Breast epithelium (tissue), 4 donors: ENCODE measurements at regions not wholly inside any gene's neighbourhood (a gene's known extent, or its start where the extent isn't known, plus 50 kb on each side); places are given as distances from the start of the nearest gene placed in this dataset.

Experiments
- DNase-seq, 2 donors: peaks; one replicate each; pipeline ENCODE4 v3.0.0-alpha.2; 2019; ENCODE audit warnings: low spot score in 2 of 2
- H3K27ac ChIP-seq, 2 donors: fragments of 200-600 bp; sonication (generic) in 1 of 2; one replicate each; pipeline ENCODE4 v1.5.1; 2016 to 2019; ENCODE audit warnings: mild to moderate bottlenecking in 1 of 2
- H3K27me3 ChIP-seq, 2 donors: fragments of 200-600 bp; sonication (generic) in 1 of 2; one replicate each; pipeline versions ENCODE4 v1.5.1 to v1.6.0; 2017 to 2019; ENCODE audit warnings: control low read depth in 1 of 2, mild to moderate bottlenecking in 1 of 2
- H3K36me3 ChIP-seq: fragments of 200-600 bp; one replicate; pipeline ENCODE4 v1.5.1; 2019
- H3K4me1 ChIP-seq, 2 donors: fragments of 200-600 bp; sonication (generic); one replicate each; pipeline ENCODE4 v1.5.1; 2016 to 2019; ENCODE audit warnings: control low read depth in 1 of 2
- H3K4me3 ChIP-seq, 3 donors: fragments of 200-600 bp; sonication (generic); 1 replicate in 2 of 3; 2 replicates in 1 of 3; pipeline ENCODE4 v1.5.1; 2016 to 2019; ENCODE audit warnings: mild to moderate bottlenecking in 3 of 3, moderate library complexity in 2 of 3
- H3K9me3 ChIP-seq, 2 donors: fragments of 200-600 bp; sonication (generic) in 1 of 2; one replicate each; pipeline ENCODE4 v1.5.1; 2016 to 2019; ENCODE audit warnings: control low read depth in 1 of 2
- POLR2A ChIP-seq: fragments of 450-650 bp; IDR thresholded peaks from one replicate; pipeline ENCODE4 v1.6.1; 2016; ENCODE audit warnings: antibody characterized with exemption, mild to moderate bottlenecking, moderate library complexity
- POLR2AphosphoS5 ChIP-seq, 3 donors: sonication (generic); formaldehyde crosslinking; IDR thresholded peaks; one replicate each; pipeline ENCODE4 v1.6.1; 2017; ENCODE audit warnings: antibody characterized with exemption in 3 of 3
- intact Hi-C: fragments of 100-400 bp; cut with DNase I; formaldehyde crosslinking; loops from one replicate; pipeline ENCODE4 v1.15.1; 2023; ENCODE audit warnings: low total_unique reads
- TF ChIP-seq, protein P1 (sequence below), 3 donors: fragments of 450-650 bp; IDR thresholded peaks; one replicate each; pipeline ENCODE4 v1.5.1; 2016 to 2017; ENCODE audit warnings: antibody characterized with exemption in 3 of 3, mild to moderate bottlenecking in 3 of 3, moderate library complexity in 3 of 3

GRCh38 chrX:40508560-40508959 lies 72.2 kb upstream of the ATP6AP2 start:
- H3K4me1 ChIP-seq, result no peaks in the 10 kb centered on the region

DNA sequence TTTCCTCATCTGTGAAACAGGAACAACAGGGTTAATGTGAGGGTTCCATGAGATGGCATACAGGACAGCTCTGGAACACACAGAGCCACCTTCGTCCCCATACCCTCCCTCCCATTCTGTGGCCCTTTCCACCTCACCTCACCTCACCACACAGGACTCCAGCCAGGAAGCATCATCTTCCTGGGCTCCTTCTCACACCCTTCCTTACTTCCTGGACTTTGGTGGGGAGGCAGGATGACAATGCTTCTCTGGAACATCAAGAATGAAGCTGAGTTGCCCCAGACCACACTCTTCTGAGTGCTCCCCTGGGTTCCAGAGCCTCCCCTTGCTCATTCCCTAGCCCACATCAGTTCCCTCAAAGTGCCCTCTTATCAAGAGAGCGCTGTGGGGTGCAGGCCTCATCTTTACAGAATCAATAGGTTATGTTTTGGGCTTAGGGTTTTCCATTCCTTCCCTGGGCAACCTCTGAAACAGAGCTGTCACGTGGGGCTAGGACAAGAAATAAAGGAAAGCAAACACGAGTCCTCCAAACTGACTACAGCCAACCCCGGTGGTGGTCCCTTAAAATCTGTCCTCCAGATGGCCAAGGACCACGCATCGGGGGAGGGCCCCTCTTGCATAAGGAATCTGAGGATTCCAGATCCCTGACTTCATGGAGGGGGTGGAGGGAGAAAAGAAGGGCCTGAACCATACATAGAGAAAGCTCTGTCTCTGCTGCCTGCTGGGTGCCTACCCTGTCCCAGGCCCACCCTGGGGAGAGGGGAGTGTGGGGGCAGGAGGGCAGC lies 74.4 kb upstream of the ATP6AP2 start:
- H3K4me3 ChIP-seq, result no peak overlapping the region
- H3K36me3 ChIP-seq, result no peaks in the 10 kb centered on the region
- DNase-seq, result no peak
- intact Hi-C loops, result no loop called here
- no peaks in the 10 kb centered on the region for H3K4me1 ChIP-seq
- H3K27me3 ChIP-seq, result peaks cover 0 to 78% of the 10 kb centered on the region in 2 donors
- no peak overlapping the region for H3K27ac ChIP-seq
- no peaks in the 10 kb centered on the region for H3K9me3 ChIP-seq
- no peak for TF ChIP-seq POLR2AphosphoS5 (IDR thresholded peaks at IDR 0.05)
- TF ChIP-seq POLR2A, result no peak
- TF ChIP-seq, protein P1, sequence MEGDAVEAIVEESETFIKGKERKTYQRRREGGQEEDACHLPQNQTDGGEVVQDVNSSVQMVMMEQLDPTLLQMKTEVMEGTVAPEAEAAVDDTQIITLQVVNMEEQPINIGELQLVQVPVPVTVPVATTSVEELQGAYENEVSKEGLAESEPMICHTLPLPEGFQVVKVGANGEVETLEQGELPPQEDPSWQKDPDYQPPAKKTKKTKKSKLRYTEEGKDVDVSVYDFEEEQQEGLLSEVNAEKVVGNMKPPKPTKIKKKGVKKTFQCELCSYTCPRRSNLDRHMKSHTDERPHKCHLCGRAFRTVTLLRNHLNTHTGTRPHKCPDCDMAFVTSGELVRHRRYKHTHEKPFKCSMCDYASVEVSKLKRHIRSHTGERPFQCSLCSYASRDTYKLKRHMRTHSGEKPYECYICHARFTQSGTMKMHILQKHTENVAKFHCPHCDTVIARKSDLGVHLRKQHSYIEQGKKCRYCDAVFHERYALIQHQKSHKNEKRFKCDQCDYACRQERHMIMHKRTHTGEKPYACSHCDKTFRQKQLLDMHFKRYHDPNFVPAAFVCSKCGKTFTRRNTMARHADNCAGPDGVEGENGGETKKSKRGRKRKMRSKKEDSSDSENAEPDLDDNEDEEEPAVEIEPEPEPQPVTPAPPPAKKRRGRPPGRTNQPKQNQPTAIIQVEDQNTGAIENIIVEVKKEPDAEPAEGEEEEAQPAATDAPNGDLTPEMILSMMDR (IDR thresholded peaks at IDR 0.05), result no peak

More at GRCh38 chrX:40508560-40508959, 72.2 kb upstream of the ATP6AP2 start:
- H3K36me3 ChIP-seq, result no peaks in the 10 kb centered on the region
- H3K27me3 ChIP-seq, result peaks cover 0 to 78% of the 10 kb centered on the region in 2 donors
- no peak for DNase-seq
- no peaks in the 10 kb centered on the region for H3K9me3 ChIP-seq
- intact Hi-C loops, result no loop called here
- no peak overlapping the region for H3K27ac ChIP-seq
- H3K4me3 ChIP-seq, result no peak overlapping the region
- TF ChIP-seq, protein P1 (IDR thresholded peaks at IDR 0.05), result no peak
- TF ChIP-seq POLR2AphosphoS5 (IDR thresholded peaks at IDR 0.05) (no peak), POLR2A (no peak)

GRCh38 chrX:40504801-40505605 lies 75.8 kb upstream of the ATP6AP2 start:
- Histone ChIP-seq H3K27ac (no peak overlapping the region), H3K36me3 (no peaks in the 10 kb centered on the region), H3K4me1 (no peaks in the 10 kb centered on the region), H3K4me3 (no peak overlapping the region), H3K27me3 (peaks cover 0 to 80% of the 10 kb centered on the region in 2 donors), H3K9me3 (no peaks in the 10 kb centered on the region)
- no peak for TF ChIP-seq POLR2A
- TF ChIP-seq POLR2AphosphoS5 (IDR thresholded peaks at IDR 0.05), result no peak
- TF ChIP-seq, protein P1 (IDR thresholded peaks at IDR 0.05), result no peak
- DNase-seq, result no peak
- intact Hi-C loops, result no loop called here

DNA sequence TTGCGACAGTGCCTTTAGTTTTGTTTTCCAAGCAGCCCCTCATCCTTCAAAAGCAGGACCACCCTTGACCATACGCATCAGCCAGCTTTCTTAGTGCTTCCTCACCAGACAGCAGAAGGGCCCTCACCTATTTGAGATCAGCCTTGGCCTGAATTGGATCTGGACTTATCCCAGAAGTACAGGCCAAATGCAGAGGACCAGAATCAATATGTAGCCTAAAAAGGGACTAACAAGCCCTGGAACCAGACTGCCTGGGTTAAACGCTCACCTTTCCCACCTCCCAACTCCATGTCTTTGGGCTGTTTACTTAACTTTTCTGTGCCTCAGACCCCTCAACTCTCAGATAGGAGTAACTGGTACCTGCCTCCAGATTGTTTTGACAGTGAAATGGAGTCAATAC lies 77.7 kb upstream of the ATP6AP2 start:
- no peaks in the 10 kb centered on the region for H3K36me3 ChIP-seq
- H3K9me3 ChIP-seq, result no peaks in the 10 kb centered on the region
- no peak for DNase-seq
- peaks cover 0 to 84% of the 10 kb centered on the region in 2 donors for H3K27me3 ChIP-seq
- TF ChIP-seq, protein P1 (IDR thresholded peaks at IDR 0.05), result no peak
- no peak for TF ChIP-seq POLR2AphosphoS5 (IDR thresholded peaks at IDR 0.05)
- TF ChIP-seq POLR2A, result no peak
- no peak overlapping the region for H3K27ac ChIP-seq
- no peaks in the 10 kb centered on the region for H3K4me1 ChIP-seq
- H3K4me3 ChIP-seq, result no peak overlapping the region
- intact Hi-C loops, result no loop called here

- H3K4me1 ChIP-seq, result no peaks in the 10 kb centered on the region
- DNase-seq, result no peak
- peaks cover 0 to 85% of the 10 kb centered on the region in 2 donors for H3K27me3 ChIP-seq
- no peak overlapping the region for H3K4me3 ChIP-seq
- H3K27ac ChIP-seq, result no peak overlapping the region
- TF ChIP-seq, protein P1 (IDR thresholded peaks at IDR 0.05), result no peak
- TF ChIP-seq POLR2A (no peak), POLR2AphosphoS5 (IDR thresholded peaks at IDR 0.05) (no peak)
- no peaks in the 10 kb centered on the region for H3K9me3 ChIP-seq
- no peaks in the 10 kb centered on the region for H3K36me3 ChIP-seq
- intact Hi-C loops, result no loop called here
Observed at GRCh38 chrX:40502688-40503087, 78.1 kb upstream of the ATP6AP2 start.
